ENCODE measurements at regions not wholly inside any gene's neighbourhood (a gene's known extent, or its start where the extent isn't known, plus 50 kb on each side); places are given as distances from the start of the nearest gene placed in this dataset.

- no peaks in the 10 kb centered on the region for H3K36me3 ChIP-seq
- H3K27me3 ChIP-seq = no peaks in the 10 kb centered on the region
- H3K9me3 ChIP-seq = no peaks in the 10 kb centered on the region
- 83 to 92% methylated on average over 1 of the region's 1 CpG for whole genome bisulfite sequencing, 2 donors
- intact Hi-C loops (cut with DNase I) = no loop called here
- no peak overlapping the region for H3K4me3 ChIP-seq
- peak overlapping the region in 1 of 4 donors; percentile 41 for H3K27ac ChIP-seq
- no peak for TF ChIP-seq POLR2AphosphoS5 (IDR thresholded peaks at IDR 0.05)
- DNase-seq = no peak
- no peaks in the 10 kb centered on the region for H3K4me1 ChIP-seq
Measured at GRCh38 chr1:219461981-219462400, 150.9 kb downstream of the ZC3H11B start.

- WGBS, 2 donors = 48 to 49% methylated on average over 11 of the region's 11 CpGs
- no peaks in the 10 kb centered on the region for H3K36me3 ChIP-seq
Measured at GRCh38 chr1:219460896-219461815, 151.7 kb downstream of the ZC3H11B start.

GRCh38 chr1:219460081-219460895, 152.6 kb downstream of the ZC3H11B start:
- no peak for TF ChIP-seq EP300 (IDR thresholded peaks at IDR 0.05)
- TF ChIP-seq POLR2AphosphoS5 (IDR thresholded peaks at IDR 0.05) = no peak
- TF ChIP-seq POLR2A (IDR thresholded peaks at IDR 0.05) = no peak
- no peak for TF ChIP-seq CTCF (IDR thresholded peaks at IDR 0.05)
- intact Hi-C loops (cut with DNase I) = no loop called here
- H3K27ac ChIP-seq = peak overlapping the region in 1 of 4 donors; percentile 4

More at GRCh38 chr1:219460896-219461815, 151.7 kb downstream of the ZC3H11B start:
- H3K9me3 ChIP-seq = no peaks in the 10 kb centered on the region
- intact Hi-C loops (cut with DNase I) = no loop called here
- DNase-seq = no peak
- H3K4me1 ChIP-seq = no peaks in the 10 kb centered on the region
- H3K4me3 ChIP-seq = no peak overlapping the region
- no peak for TF ChIP-seq POLR2A (IDR thresholded peaks at IDR 0.05)
- TF ChIP-seq EP300 (IDR thresholded peaks at IDR 0.05) = peak in 1 of 4 donors; percentile 7
- TF ChIP-seq CTCF (IDR thresholded peaks at IDR 0.05) = no peak
- TF ChIP-seq POLR2AphosphoS5 (IDR thresholded peaks at IDR 0.05) = no peak
- no peaks in the 10 kb centered on the region for H3K27me3 ChIP-seq
- H3K27ac ChIP-seq = peak overlapping the region in 2 of 4 donors; percentile 41 to 46

GRCh38 chr1:219459351-219460080, 153.4 kb downstream of the ZC3H11B start:
- TF ChIP-seq CTCF (IDR thresholded peaks at IDR 0.05) = no peak
- no peak for TF ChIP-seq EP300 (IDR thresholded peaks at IDR 0.05)
- no peak for TF ChIP-seq POLR2AphosphoS5 (IDR thresholded peaks at IDR 0.05)
- no peak for TF ChIP-seq POLR2A (IDR thresholded peaks at IDR 0.05)
- H3K4me1 ChIP-seq = no peaks in the 10 kb centered on the region
- no peaks in the 10 kb centered on the region for H3K36me3 ChIP-seq
- WGBS, 2 donors = 82 to 84% methylated on average over 5 of the region's 5 CpGs
- intact Hi-C loops (cut with DNase I) = no loop called here
- no peak for DNase-seq
- H3K27me3 ChIP-seq = no peaks in the 10 kb centered on the region
- peak overlapping the region in 1 of 4 donors; percentile 19 for H3K27ac ChIP-seq
- H3K4me3 ChIP-seq = no peak overlapping the region
- H3K9me3 ChIP-seq = no peaks in the 10 kb centered on the region

More at GRCh38 chr1:219460081-219460895, 152.6 kb downstream of the ZC3H11B start:
- Histone ChIP-seq H3K36me3 (no peaks in the 10 kb centered on the region), H3K4me3 (no peak overlapping the region), H3K9me3 (no peaks in the 10 kb centered on the region), H3K27me3 (no peaks in the 10 kb centered on the region), H3K4me1 (no peaks in the 10 kb centered on the region)
- 82 to 91% methylated on average over 2 of the region's 2 CpGs for WGBS, 2 donors
- no peak for DNase-seq

Measured in sigmoid colon (tissue), 6 donors.